GM12864 (cell line): ENCODE measurements at regions not wholly inside any gene's neighbourhood (a gene's known extent, or its start where the extent isn't known, plus 50 kb on each side); places are given as distances from the start of the nearest gene placed in this dataset.

Experiments used
- DNase-seq: peaks from one replicate; pipeline ENCODE4 v3.0.0-alpha.2; 2011; ENCODE audit warnings: low read depth
- H3K4me3 ChIP-seq: 2 replicates; pipeline ENCODE4 v1.5.1; 2011; ENCODE audit warnings: mild to moderate bottlenecking, low read depth, low read length, control low read depth
- TF ChIP-seq, protein P1 (sequence below): IDR thresholded peaks from 2 replicates; pipeline ENCODE4 v1.5.1; 2011; ENCODE audit warnings: low read depth, mild to moderate bottlenecking, moderate library complexity, low read length, control low read depth, inconsistent platforms; ENCODE audit errors: missing control alignments

DNA sequence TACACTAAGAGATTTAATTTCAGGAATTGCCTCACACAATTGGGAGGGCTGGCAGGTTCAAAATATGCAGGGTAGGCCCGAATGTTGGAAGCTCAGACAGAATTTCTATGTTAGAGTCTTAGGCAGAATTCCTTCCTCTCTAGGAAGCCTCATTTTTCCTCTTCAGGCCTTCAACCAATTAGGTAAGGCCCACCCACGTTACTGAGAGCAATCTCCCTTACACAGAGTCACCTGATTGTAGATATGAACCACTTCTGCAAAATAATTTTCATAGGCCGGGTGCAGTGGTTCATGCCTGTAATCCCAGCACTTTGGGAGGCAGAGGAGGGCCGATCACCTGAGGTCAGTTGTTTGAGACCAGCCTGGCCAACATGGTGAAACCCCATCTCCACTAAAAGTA, 50.2 kb upstream of the HIVEP1 start:
- TF ChIP-seq, protein P1, sequence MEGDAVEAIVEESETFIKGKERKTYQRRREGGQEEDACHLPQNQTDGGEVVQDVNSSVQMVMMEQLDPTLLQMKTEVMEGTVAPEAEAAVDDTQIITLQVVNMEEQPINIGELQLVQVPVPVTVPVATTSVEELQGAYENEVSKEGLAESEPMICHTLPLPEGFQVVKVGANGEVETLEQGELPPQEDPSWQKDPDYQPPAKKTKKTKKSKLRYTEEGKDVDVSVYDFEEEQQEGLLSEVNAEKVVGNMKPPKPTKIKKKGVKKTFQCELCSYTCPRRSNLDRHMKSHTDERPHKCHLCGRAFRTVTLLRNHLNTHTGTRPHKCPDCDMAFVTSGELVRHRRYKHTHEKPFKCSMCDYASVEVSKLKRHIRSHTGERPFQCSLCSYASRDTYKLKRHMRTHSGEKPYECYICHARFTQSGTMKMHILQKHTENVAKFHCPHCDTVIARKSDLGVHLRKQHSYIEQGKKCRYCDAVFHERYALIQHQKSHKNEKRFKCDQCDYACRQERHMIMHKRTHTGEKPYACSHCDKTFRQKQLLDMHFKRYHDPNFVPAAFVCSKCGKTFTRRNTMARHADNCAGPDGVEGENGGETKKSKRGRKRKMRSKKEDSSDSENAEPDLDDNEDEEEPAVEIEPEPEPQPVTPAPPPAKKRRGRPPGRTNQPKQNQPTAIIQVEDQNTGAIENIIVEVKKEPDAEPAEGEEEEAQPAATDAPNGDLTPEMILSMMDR: no peak
- H3K4me3 ChIP-seq: no peak overlapping the region
- DNase-seq: no peak

DNA sequence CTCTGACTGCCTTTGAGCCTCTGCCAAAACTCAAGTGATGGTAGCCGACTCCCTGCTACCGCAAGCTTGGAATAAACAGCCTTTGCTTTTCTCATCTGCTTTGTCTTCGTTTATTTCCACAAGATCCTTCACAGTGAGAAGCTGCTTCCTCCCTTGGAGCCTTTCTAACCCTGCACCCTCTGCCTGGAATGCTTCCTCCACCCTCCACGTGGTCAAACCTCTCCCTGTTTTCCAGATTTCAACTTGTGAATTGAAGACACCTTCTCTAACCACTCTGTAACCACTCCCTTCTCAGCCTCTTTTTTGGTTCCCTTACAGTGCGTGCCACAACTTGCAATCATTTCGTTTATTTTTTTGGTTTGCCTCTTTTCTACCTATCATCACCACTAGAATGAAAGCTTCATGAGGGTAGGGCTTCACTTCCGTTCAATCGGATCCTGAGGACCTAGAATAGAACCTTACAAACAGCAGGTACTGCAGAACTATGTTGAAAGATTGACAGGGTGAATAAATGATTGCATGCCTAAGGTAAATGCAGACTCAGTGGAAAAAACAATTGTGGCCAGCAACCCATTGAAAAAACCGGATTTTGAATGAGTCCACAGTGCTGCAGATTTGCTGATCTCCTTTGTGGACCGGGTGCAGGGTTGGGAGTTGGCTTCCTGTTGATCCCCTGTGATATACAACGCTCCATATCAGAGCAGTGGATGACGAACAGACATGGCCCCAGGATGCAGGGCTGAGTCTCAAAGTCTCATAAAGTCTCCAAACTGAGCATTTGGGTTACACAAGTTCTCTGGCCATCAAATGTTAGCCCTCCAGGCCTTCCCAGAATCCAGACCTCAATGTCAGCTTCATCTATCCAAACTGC, 51.0 kb upstream of the HIVEP1 start:
- no peak overlapping the region for H3K4me3 ChIP-seq
- no peak for DNase-seq
- TF ChIP-seq, protein P1: no peak

DNA sequence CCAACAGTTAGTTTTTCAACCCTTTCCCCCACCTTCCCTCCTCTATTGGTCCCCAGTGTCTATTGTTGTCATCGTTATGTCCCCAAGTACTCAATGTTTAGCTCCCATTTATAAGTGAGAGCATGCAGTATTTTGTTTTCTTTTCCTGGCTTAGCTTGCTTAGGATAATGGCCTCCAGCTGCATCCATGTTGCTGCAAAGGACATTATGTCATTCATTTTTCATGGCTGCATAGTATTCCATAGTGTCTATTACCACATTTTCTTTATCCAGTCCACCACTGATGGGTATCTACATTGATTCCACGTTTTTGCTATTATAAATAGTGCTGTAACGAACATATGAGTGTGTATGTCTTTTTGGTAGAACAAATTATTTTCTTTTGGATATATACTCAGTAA, 55.3 kb upstream of the HIVEP1 start:
- DNase-seq: no peak
- TF ChIP-seq, protein P1: no peak

DNA sequence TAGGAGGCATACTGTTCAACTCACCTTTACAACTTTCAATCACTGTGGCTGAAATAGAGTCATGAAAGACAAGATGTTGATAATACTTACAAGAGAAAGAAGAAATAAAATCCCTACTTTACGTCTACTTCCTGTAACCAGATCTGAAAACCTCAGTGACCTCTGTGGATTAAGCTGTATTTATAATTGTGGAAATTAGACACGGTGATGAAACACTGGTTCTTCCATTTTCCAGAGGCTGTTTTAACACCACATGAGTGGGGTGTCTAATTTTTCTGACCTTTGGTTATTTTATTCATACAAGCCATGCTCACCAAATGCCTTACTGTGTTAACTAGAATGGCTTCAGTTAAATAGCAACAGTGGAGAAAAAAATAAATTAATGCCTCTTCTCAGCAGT, 58.5 kb upstream of the HIVEP1 start:
- TF ChIP-seq, protein P1: no peak
- no peak overlapping the region for H3K4me3 ChIP-seq
- DNase-seq: no peak

More for the DNA sequence above, 55.3 kb upstream of the HIVEP1 start:
- H3K4me3 ChIP-seq: no peak overlapping the region

DNA sequence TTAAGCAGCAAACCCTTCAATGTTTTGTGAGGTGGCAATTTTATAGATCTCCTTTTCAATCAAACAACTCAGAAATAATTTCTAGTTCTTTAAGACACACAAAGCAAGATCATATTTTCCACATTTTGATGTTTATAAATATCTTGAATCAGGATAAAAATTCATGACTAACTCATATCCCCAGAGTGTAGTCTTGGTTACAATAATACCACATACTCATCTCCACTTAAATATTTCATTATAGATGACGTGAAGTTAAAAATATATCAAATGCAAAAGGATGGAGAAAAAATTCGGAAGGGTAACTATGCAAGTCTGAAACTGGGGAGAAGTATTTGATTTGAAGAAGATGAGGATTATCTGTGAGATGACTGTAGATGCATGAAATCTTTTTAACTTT, 59.8 kb upstream of the HIVEP1 start:
- TF ChIP-seq, protein P1: no peak
- no peak overlapping the region for H3K4me3 ChIP-seq
- DNase-seq: no peak

DNA sequence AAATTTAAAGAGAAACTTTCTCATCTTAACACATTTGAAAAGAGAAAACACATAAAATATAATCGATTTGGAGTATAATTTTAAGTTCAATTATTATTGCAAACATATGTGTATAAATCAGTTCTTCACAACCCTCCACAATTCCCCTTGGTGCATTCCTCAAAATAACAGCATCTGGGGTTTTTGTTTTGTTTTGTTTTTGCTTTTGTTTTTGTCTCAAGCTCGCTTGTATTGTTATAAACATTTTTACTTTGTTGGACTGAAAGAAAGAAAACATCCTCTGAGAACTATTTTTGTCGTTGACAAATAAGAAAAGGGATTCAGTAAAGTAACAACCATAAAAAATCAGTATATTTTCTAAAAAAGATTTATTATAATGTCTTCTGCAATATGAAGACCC, 60.2 kb upstream of the HIVEP1 start:
- DNase-seq: no peak
- H3K4me3 ChIP-seq: no peak overlapping the region
- TF ChIP-seq, protein P1: no peak

DNA sequence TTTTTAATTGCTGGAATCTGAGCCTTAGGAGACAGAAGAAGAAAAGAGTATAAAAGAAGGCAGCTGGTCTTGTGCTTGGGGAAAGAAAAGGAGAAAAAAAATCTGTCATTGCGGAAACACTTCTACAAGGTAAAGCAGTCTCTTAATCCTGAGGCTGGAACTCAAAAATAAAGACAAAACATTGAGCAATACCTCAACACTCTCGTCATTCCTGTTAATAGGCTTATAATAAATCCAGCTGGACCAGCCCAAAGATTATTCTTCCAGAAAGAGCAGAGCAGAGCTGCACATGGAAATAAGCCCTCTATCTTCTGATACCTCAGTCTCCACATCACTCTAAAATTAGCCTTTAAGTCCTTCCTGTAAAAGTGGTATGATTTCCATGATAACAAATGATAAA, 62.0 kb upstream of the HIVEP1 start:
- H3K4me3 ChIP-seq: no peak overlapping the region
- TF ChIP-seq, protein P1: no peak
- no peak for DNase-seq
